IMR-90 (cell line): ENCODE measurements at regions not wholly inside any gene's neighbourhood (a gene's known extent, or its start where the extent isn't known, plus 50 kb on each side); places are given as distances from the start of the nearest gene placed in this dataset.

ENCODE experiments used
- ATAC-seq: fragments of 200-7000 bp; cut with Tn5 transposase; 2 replicates; pipeline ENCODE4 v1.9.1; 2020; ENCODE audit warnings: low read depth, mild to moderate bottlenecking, moderate library complexity
- BruUV-seq: library from RNA; stranded (reverse); fragments of 400-500 nt; replicated peaks from 2 replicates; lab custom pipeline; 2021; lab: Mats Ljungman, UMichigan
- CTCF ChIA-PET: fragments of 300-600 bp; formaldehyde crosslinking; extraction: SDS; loops from one replicate; lab custom pipeline; 2021; ENCODE audit warnings: antibody characterized with exemption; lab: Yijun Ruan, JAX
- POLR2A ChIA-PET: fragments of 300-600 bp; sonication (Branson Sonifier 250); formaldehyde crosslinking; loops from one replicate; lab custom pipeline; 2022; ENCODE audit warnings: antibody characterized with exemption; ENCODE audit not compliant: unreplicated experiment; lab: Charles Lee
- DNase-seq: peaks from one replicate; pipeline ENCODE4 v3.0.0; 2013
- H2AFZ ChIP-seq: replicated peaks from 2 replicates; pipeline ENCODE3; 2013; ENCODE audit warnings: low read length, mild to moderate bottlenecking; ENCODE audit not compliant: poor library complexity
- H2AK5ac ChIP-seq: 2 replicates; pipeline ENCODE4 v1.6.1; 2013; ENCODE audit warnings: low read depth, low read length, inconsistent platforms
- H2AK9ac ChIP-seq: replicated peaks from 2 replicates; pipeline ENCODE3; 2013; ENCODE audit warnings: mild to moderate bottlenecking, low read depth, low read length, moderate library complexity; ENCODE audit not compliant: poor library complexity
- H2BK120ac ChIP-seq: 2 replicates; pipeline ENCODE4 v1.6.1; 2013; ENCODE audit warnings: low read depth, low read length, inconsistent platforms
- H2BK15ac ChIP-seq: 3 replicates; pipeline ENCODE4 v1.6.1; 2013; ENCODE audit warnings: low read depth, low read length, inconsistent platforms
- H2BK20ac ChIP-seq: 2 replicates; pipeline ENCODE4 v1.6.1; 2013; ENCODE audit warnings: low read depth, mild to moderate bottlenecking, inconsistent platforms, low read length, moderate library complexity
- H2BK5ac ChIP-seq: 2 replicates; pipeline ENCODE4 v1.6.1; 2013; ENCODE audit warnings: mild to moderate bottlenecking, low read depth, low read length, inconsistent platforms; ENCODE audit not compliant: poor library complexity, severe bottlenecking
- H3K14ac ChIP-seq: replicated peaks from 2 replicates; pipeline ENCODE4 v1.6.1; 2013; ENCODE audit warnings: low read depth, low read length, inconsistent platforms
- H3K18ac ChIP-seq: 2 replicates; pipeline ENCODE4 v1.6.1; 2013; ENCODE audit warnings: low read depth, low read length, control low read depth
- H3K23ac ChIP-seq: 2 replicates; pipeline ENCODE4 v1.6.1; 2013; ENCODE audit warnings: low read depth, low read length, inconsistent platforms
- H3K27ac ChIP-seq: 2 replicates; pipeline ENCODE4 v1.5.1; 2013; ENCODE audit warnings: mild to moderate bottlenecking, control low read depth, low read length; ENCODE audit not compliant: insufficient read depth
- H3K27me3 ChIP-seq: 2 replicates; pipeline ENCODE4 v1.6.1; 2013; ENCODE audit warnings: low read length; ENCODE audit not compliant: control insufficient read depth, insufficient read depth
- H3K36me3 ChIP-seq: 2 replicates; pipeline ENCODE4 v1.6.1; 2013; ENCODE audit warnings: low read length, mixed read lengths; ENCODE audit not compliant: control insufficient read depth, insufficient read depth
- H3K4ac ChIP-seq: 2 replicates; pipeline ENCODE4 v1.6.1; 2013; ENCODE audit warnings: low read depth, low read length, inconsistent platforms
- H3K4me1 ChIP-seq: 2 replicates; pipeline ENCODE4 v1.6.1; 2013; ENCODE audit warnings: low read length, mixed read lengths; ENCODE audit not compliant: control insufficient read depth, insufficient read depth
- H3K4me2 ChIP-seq: 2 replicates; pipeline ENCODE4 v1.6.1; 2013; ENCODE audit warnings: low read depth, mild to moderate bottlenecking, control low read depth, low read length, moderate library complexity
- H3K4me3 ChIP-seq: 2 replicates; pipeline ENCODE4 v1.5.1; 2013; ENCODE audit warnings: low read depth, mild to moderate bottlenecking, control low read depth, low read length, moderate library complexity; ENCODE audit not compliant: insufficient read depth
- H3K56ac ChIP-seq: 2 replicates; pipeline ENCODE4 v1.6.1; 2013; ENCODE audit warnings: low read length, inconsistent platforms; ENCODE audit not compliant: insufficient read depth; ENCODE audit errors: extremely low read depth
- H3K79me1 ChIP-seq, 2 experiments: 2 replicates each; pipeline ENCODE4 v1.6.1; 2013; ENCODE audit warnings: low read length in 2 of 2, inconsistent platforms in 1 of 2, low read depth in 1 of 2
- H3K9ac ChIP-seq: 2 replicates; pipeline ENCODE4 v1.6.1; 2013; ENCODE audit warnings: low read depth, low read length, control low read depth
- H3K9me1 ChIP-seq: 2 replicates; pipeline ENCODE4 v1.6.1; 2013; ENCODE audit warnings: low read length, inconsistent platforms; ENCODE audit not compliant: insufficient read depth
- H3K9me3 ChIP-seq: 2 replicates; pipeline ENCODE4 v1.6.1; 2013; ENCODE audit warnings: low read length; ENCODE audit not compliant: control insufficient read depth, insufficient read depth
- H4K20me1 ChIP-seq: 2 replicates; pipeline ENCODE4 v1.6.1; 2013; ENCODE audit warnings: low read length, inconsistent platforms; ENCODE audit not compliant: insufficient read depth
- H4K5ac ChIP-seq: 2 replicates; pipeline ENCODE4 v1.6.1; 2013; ENCODE audit warnings: mild to moderate bottlenecking, low read depth, low read length, control low read depth
- H4K8ac ChIP-seq, 2 experiments: 2 replicates each; pipeline ENCODE4 v1.6.1; 2013; ENCODE audit warnings: low read depth in 2 of 2, low read length in 2 of 2, control low read depth in 1 of 2, inconsistent platforms in 1 of 2
- H4K91ac ChIP-seq: 2 replicates; pipeline ENCODE4 v1.6.1; 2013; ENCODE audit warnings: low read depth, low read length, inconsistent platforms; ENCODE audit not compliant: insufficient read depth
- BHLHE40 ChIP-seq: fragments of 150-350 bp; IDR thresholded peaks from 2 replicates; pipeline ENCODE4 v1.6.1; 2016; ENCODE audit warnings: mild to moderate bottlenecking, low read depth, low read length
- CHD1 ChIP-seq: IDR thresholded peaks from 2 replicates; pipeline ENCODE4 v1.6.1; 2012; ENCODE audit warnings: low read depth, low read length, improper control_type of control experiment
- FOS ChIP-seq: fragments of 150-350 bp; IDR thresholded peaks from 2 replicates; pipeline ENCODE4 v1.6.1; 2016; ENCODE audit warnings: low read depth, low read length
- MAFK ChIP-seq: IDR thresholded peaks from 2 replicates; pipeline ENCODE4 v1.6.1; 2012; ENCODE audit warnings: low read depth, low read length, improper control_type of control experiment
- MXI1 ChIP-seq: IDR thresholded peaks from 2 replicates; pipeline ENCODE4 v1.6.1; 2012; ENCODE audit warnings: low read depth, mild to moderate bottlenecking, low read length, moderate library complexity, borderline replicate concordance
- RAD21 ChIP-seq: IDR thresholded peaks from 2 replicates; pipeline ENCODE4 v1.6.1; 2012; ENCODE audit warnings: low read length, improper control_type of control experiment
- SMC3 ChIP-seq: fragments of 150-350 bp; IDR thresholded peaks from 2 replicates; pipeline ENCODE4 v1.6.1; 2016; ENCODE audit warnings: low read depth, mild to moderate bottlenecking, antibody characterized with exemption, low read length, moderate library complexity
- WGBS, 2 experiments: methylation state at CpG; one replicate each; pipeline versions ENCODE4 v1.1.5 to v1.1.7; 2013; ENCODE audit warnings: missing lambda C conversion rate in 2 of 2; ENCODE audit not compliant: insufficient read length in 1 of 2; ENCODE audit errors: extremely low coverage in 2 of 2; 5-methylcytosine and 5-hydroxymethylcytosine counted together
- dilution Hi-C: fragments of 300-500 bp; cut with HindIII; formaldehyde crosslinking; loops from one replicate; pipeline ENCODE4 v1.14.3; 2018; ENCODE audit warnings: low sequenced_read_pairs; ENCODE audit not compliant: unreplicated experiment
- in situ Hi-C: fragments of 300-500 bp; cut with MboI; formaldehyde crosslinking; loops from 3 replicates; pipeline ENCODE4 v1.14.3; 2019; ENCODE audit warnings: low sequenced_read_pairs, inconsistent platforms, mixed read lengths
- intact Hi-C: fragments of 100-400 bp; cut with micrococcal nuclease; formaldehyde crosslinking; loops from 2 replicates; pipeline ENCODE4 v1.10.0; 2022
- TF ChIP-seq, protein P1 (sequence below): fragments of 150-350 bp; IDR thresholded peaks from 2 replicates; pipeline ENCODE4 v1.6.1; 2016; ENCODE audit warnings: low read depth, mild to moderate bottlenecking, low read length, moderate library complexity, borderline replicate concordance
- TF ChIP-seq, protein P2 (sequence below): conservative IDR thresholded peaks from 2 replicates; pipeline ENCODE4 v1.5.1; 2012; ENCODE audit warnings: mild to moderate bottlenecking, low read depth, low read length, improper control_type of control experiment

DNA sequence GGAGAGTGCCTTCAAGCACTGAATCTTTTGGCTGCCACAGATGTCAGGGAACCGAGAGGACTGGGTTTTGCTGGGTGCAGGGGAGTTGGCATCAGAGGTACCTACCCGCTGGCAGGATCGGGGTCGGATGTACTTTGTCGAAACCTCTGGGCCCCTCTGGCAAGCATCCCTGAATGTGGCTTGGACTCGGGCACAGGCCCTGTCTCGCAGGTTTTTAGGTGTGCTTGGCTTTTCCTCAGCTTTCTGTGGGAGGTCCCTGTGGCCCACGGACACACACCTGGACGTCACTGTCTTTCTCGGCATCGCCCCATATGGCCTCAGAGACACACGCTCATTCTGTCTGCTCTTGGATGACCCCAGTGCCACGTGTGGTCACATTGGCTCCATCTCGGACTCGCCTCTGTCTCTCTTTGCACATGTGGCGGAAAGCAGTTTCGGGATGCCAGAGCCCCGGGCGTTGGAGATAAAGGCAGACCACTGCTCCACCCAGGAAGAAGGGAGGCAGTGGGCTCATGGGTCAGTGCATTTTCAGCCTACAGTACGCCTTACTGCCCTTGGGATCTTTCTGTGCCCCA, 769.6 kb upstream of the ALG10B start:
- H3K9ac ChIP-seq = no peak overlapping the region
- POLR2A ChIA-PET = no interaction called here
- dilution Hi-C loops = no loop called here
- H2AFZ ChIP-seq = no peak overlapping the region
- no peak overlapping the region for H2AK5ac ChIP-seq
- peaks cover 45% of the 10 kb centered on the region for H3K9me3 ChIP-seq
- H3K27ac ChIP-seq = no peak overlapping the region
- CTCF ChIA-PET = no interaction called here
- no peak overlapping the region for H3K14ac ChIP-seq
- H2BK20ac ChIP-seq = no peak overlapping the region
- H3K23ac ChIP-seq = no peak overlapping the region
- H4K20me1 ChIP-seq = no peaks in the 10 kb centered on the region
- WGBS, 2 experiments = 74% methylated on average over 15 of the region's 20 CpGs; no CpG with 5 or more reads in 1 of the 2 experiments
- H3K4ac ChIP-seq = no peak overlapping the region
- no peak overlapping the region for H4K5ac ChIP-seq
- no peak overlapping the region for H4K8ac ChIP-seq
- H3K4me3 ChIP-seq = no peak overlapping the region
- in situ Hi-C loops = no loop called here
- no peak overlapping the region for H3K4me2 ChIP-seq
- DNase-seq (no peak), ATAC-seq (no peak)
- BruUV-seq = no TSS peak
- no peak overlapping the region for H2BK120ac ChIP-seq
- no peak overlapping the region for H3K56ac ChIP-seq
- no peaks in the 10 kb centered on the region for H3K4me1 ChIP-seq
- H3K18ac ChIP-seq = no peak overlapping the region
- intact Hi-C loops = no loop called here
- H2BK15ac ChIP-seq = no peak overlapping the region
- no peak overlapping the region for H2BK5ac ChIP-seq
- H2AK9ac ChIP-seq = no peak overlapping the region
- TF ChIP-seq MXI1 (no peak), FOS (no peak), BHLHE40 (no peak), SMC3 (no peak), CHD1 (no peak), RAD21 (no peak), MAFK (no peak)
- TF ChIP-seq, protein P1, sequence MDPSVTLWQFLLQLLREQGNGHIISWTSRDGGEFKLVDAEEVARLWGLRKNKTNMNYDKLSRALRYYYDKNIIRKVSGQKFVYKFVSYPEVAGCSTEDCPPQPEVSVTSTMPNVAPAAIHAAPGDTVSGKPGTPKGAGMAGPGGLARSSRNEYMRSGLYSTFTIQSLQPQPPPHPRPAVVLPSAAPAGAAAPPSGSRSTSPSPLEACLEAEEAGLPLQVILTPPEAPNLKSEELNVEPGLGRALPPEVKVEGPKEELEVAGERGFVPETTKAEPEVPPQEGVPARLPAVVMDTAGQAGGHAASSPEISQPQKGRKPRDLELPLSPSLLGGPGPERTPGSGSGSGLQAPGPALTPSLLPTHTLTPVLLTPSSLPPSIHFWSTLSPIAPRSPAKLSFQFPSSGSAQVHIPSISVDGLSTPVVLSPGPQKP = no peak
- TF ChIP-seq, protein P2, sequence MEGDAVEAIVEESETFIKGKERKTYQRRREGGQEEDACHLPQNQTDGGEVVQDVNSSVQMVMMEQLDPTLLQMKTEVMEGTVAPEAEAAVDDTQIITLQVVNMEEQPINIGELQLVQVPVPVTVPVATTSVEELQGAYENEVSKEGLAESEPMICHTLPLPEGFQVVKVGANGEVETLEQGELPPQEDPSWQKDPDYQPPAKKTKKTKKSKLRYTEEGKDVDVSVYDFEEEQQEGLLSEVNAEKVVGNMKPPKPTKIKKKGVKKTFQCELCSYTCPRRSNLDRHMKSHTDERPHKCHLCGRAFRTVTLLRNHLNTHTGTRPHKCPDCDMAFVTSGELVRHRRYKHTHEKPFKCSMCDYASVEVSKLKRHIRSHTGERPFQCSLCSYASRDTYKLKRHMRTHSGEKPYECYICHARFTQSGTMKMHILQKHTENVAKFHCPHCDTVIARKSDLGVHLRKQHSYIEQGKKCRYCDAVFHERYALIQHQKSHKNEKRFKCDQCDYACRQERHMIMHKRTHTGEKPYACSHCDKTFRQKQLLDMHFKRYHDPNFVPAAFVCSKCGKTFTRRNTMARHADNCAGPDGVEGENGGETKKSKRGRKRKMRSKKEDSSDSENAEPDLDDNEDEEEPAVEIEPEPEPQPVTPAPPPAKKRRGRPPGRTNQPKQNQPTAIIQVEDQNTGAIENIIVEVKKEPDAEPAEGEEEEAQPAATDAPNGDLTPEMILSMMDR = no peak
- H3K27me3 ChIP-seq = no peaks in the 10 kb centered on the region
- H4K91ac ChIP-seq = no peak overlapping the region
- no peaks in the 10 kb centered on the region for H3K36me3 ChIP-seq
- no peaks in the 10 kb centered on the region for H3K9me1 ChIP-seq
- H3K79me1 ChIP-seq = no peaks in the 10 kb centered on the region
